MM.1S (cell line): ENCODE measurements at regions not wholly inside any gene's neighbourhood (a gene's known extent, or its start where the extent isn't known, plus 50 kb on each side); places are given as distances from the start of the nearest gene placed in this dataset.

Source experiments
- EZH2phosphoT487 ChIP-seq: fragments of 300-600 bp; sonication (generic); IDR thresholded peaks from 2 replicates; pipeline ENCODE4 v1.6.1; 2018; ENCODE audit warnings: antibody characterized with exemption, low read length
- TF ChIP-seq, protein P1 (sequence below): fragments of 300-600 bp; sonication (generic); IDR thresholded peaks from 2 replicates; pipeline ENCODE4 v1.5.1; 2016; ENCODE audit warnings: antibody characterized with exemption, low read length, mixed read lengths

DNA sequence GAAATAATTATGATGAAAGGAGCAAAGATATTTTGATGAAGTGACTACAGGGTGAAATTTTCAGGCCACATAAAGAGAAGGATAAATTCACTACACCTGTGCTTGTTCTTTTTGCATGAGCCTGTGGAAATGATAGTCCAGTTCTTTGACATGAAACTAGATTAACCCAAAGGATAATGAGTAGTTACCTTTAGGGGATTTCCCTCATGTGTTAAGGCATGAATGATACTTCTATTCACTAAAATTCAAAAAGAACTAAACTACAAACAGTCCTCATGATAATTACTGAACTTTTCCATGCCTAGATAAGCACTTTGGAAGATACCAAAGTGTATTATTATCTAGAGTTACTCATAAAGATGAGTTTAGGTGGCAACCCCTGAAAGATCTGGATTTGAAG is 244.3 kb downstream of the PTPRC start:
- TF ChIP-seq, protein P1, sequence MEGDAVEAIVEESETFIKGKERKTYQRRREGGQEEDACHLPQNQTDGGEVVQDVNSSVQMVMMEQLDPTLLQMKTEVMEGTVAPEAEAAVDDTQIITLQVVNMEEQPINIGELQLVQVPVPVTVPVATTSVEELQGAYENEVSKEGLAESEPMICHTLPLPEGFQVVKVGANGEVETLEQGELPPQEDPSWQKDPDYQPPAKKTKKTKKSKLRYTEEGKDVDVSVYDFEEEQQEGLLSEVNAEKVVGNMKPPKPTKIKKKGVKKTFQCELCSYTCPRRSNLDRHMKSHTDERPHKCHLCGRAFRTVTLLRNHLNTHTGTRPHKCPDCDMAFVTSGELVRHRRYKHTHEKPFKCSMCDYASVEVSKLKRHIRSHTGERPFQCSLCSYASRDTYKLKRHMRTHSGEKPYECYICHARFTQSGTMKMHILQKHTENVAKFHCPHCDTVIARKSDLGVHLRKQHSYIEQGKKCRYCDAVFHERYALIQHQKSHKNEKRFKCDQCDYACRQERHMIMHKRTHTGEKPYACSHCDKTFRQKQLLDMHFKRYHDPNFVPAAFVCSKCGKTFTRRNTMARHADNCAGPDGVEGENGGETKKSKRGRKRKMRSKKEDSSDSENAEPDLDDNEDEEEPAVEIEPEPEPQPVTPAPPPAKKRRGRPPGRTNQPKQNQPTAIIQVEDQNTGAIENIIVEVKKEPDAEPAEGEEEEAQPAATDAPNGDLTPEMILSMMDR: no peak
- TF ChIP-seq EZH2phosphoT487: no peak
